AG09309 (cell line): ENCODE measurements at regions not wholly inside any gene's neighbourhood (a gene's known extent, or its start where the extent isn't known, plus 50 kb on each side); places are given as distances from the start of the nearest gene placed in this dataset.

ENCODE experiments used
- DNase-seq: peaks from one replicate; pipeline ENCODE4 v3.0.0-alpha.2; 2010; ENCODE audit warnings: low read depth
- H3K4me3 ChIP-seq: 2 replicates; pipeline ENCODE4 v1.5.1; 2011; ENCODE audit warnings: mild to moderate bottlenecking, low read depth, low read length, moderate library complexity; ENCODE audit not compliant: control insufficient read depth
- CTCF ChIP-seq: IDR thresholded peaks from 2 replicates; pipeline ENCODE4 v1.5.1; 2011; ENCODE audit warnings: mild to moderate bottlenecking, low read depth, low read length, inconsistent platforms; ENCODE audit not compliant: insufficient read depth, control insufficient read depth; ENCODE audit errors: missing control alignments

- H3K4me3 ChIP-seq, result no peak overlapping the region
- no peak for DNase-seq
- no peak for TF ChIP-seq CTCF
These were observed 80.5 kb upstream of the SEC11C start for GRCh38 chr18:59059140-59059539.

GRCh38 chr18:59060551-59060950 lies 79.1 kb upstream of the SEC11C start:
- no peak for DNase-seq
- TF ChIP-seq CTCF, result no peak
- H3K4me3 ChIP-seq, result no peak overlapping the region

GRCh38 chr18:59061914-59062642 lies 77.6 kb upstream of the SEC11C start:
- TF ChIP-seq CTCF, result no peak
- no peak for DNase-seq
- H3K4me3 ChIP-seq, result no peak overlapping the region

GRCh38 chr18:59062643-59063006 lies 77.1 kb upstream of the SEC11C start:
- DNase-seq, result no peak
- no peak for TF ChIP-seq CTCF
- H3K4me3 ChIP-seq, result no peak overlapping the region

GRCh38 chr18:59063300-59063906 lies 76.3 kb upstream of the SEC11C start:
- H3K4me3 ChIP-seq, result no peak overlapping the region
- no peak for DNase-seq
- no peak for TF ChIP-seq CTCF

- TF ChIP-seq CTCF, result no peak
- DNase-seq, result no peak
- no peak overlapping the region for H3K4me3 ChIP-seq
These were observed 75.8 kb upstream of the SEC11C start for GRCh38 chr18:59063912-59064311.
